ENCODE measurements at regions not wholly inside any gene's neighbourhood (a gene's known extent, or its start where the extent isn't known, plus 50 kb on each side); places are given as distances from the start of the nearest gene placed in this dataset.

- peak; percentile 63 to 69 (median 63) for TF ChIP-seq CTCF (optimal IDR thresholded peaks at IDR 0.05 in 1 of 3, IDR thresholded peaks at IDR 0.05 in 1 of 3, conservative IDR thresholded peaks at IDR 0.05 in 1 of 3; ENCODE audit: extremely low read depth in 1 of 3, insufficient read depth in 2 of 3, low read length in 3 of 3)
- TF ChIP-seq EZH2 (IDR thresholded peaks at IDR 0.05; ENCODE audit: low read length) = no peak
These were observed 215.4 kb upstream of the DEFB112 start for GRCh38 chr6:50264995-50265571.

Data from keratinocyte (primary cell).